ENCODE measurements at regions not wholly inside any gene's neighbourhood (a gene's known extent, or its start where the extent isn't known, plus 50 kb on each side); places are given as distances from the start of the nearest gene placed in this dataset.

- no peak for DNase-seq (ENCODE audit: extremely low read depth, low read depth)
- no peak for TF ChIP-seq CTCF (IDR thresholded peaks at IDR 0.05; ENCODE audit: low read depth, low read length)
These were observed 178.3 kb upstream of the GYPA start for GRCh38 chr4:144318797-144319196.

- no peak for DNase-seq (ENCODE audit: extremely low read depth, low read depth)
- TF ChIP-seq CTCF (IDR thresholded peaks at IDR 0.05; ENCODE audit: low read depth, low read length): no peak
These were observed 196.1 kb upstream of the GYPA start for GRCh38 chr4:144336633-144337032.

- no peak for TF ChIP-seq CTCF (IDR thresholded peaks at IDR 0.05; ENCODE audit: low read depth, low read length)
- no peak for DNase-seq (ENCODE audit: extremely low read depth, low read depth)
These were observed 197.6 kb upstream of the GYPA start for GRCh38 chr4:144338148-144338547.

GRCh38 chr4:144338834-144339233, 198.3 kb upstream of the GYPA start:
- no peak for DNase-seq (ENCODE audit: extremely low read depth, low read depth)
- no peak for TF ChIP-seq CTCF (IDR thresholded peaks at IDR 0.05; ENCODE audit: low read depth, low read length)

GRCh38 chr4:144340931-144341330, 200.4 kb upstream of the GYPA start:
- TF ChIP-seq CTCF (IDR thresholded peaks at IDR 0.05; ENCODE audit: low read depth, low read length): no peak

GRCh38 chr4:144342949-144343760, 202.6 kb upstream of the GYPA start:
- TF ChIP-seq CTCF (IDR thresholded peaks at IDR 0.05; ENCODE audit: low read depth, low read length): no peak
- DNase-seq (ENCODE audit: extremely low read depth, low read depth): no peak

More at GRCh38 chr4:144340931-144341330, 200.4 kb upstream of the GYPA start:
- no peak for DNase-seq (ENCODE audit: extremely low read depth, low read depth)

- TF ChIP-seq CTCF (IDR thresholded peaks at IDR 0.05; ENCODE audit: low read depth, low read length): no peak
- no peak for DNase-seq (ENCODE audit: extremely low read depth, low read depth)
These were observed 206.6 kb upstream of the GYPA start for GRCh38 chr4:144347121-144347520.
